Stimulated activated CD8-positive, alpha-beta memory T cell treated with anti-CD3 and anti-CD28 coated beads, Interleukin-4, amount 100 ng/mL, for 48 hours (primary cell): ENCODE measurements at regions not wholly inside any gene's neighbourhood (a gene's known extent, or its start where the extent isn't known, plus 50 kb on each side); places are given as distances from the start of the nearest gene placed in this dataset.
"Not testable (repeated sequence)": the region's sequence is repeated elsewhere in the genome, so short reads cannot be mapped to it uniquely, and the experiment has no call there.

Experiments
- DNase-seq: peaks from one replicate; pipeline ENCODE4 v3.0.0-alpha.2; 2020

DNA sequence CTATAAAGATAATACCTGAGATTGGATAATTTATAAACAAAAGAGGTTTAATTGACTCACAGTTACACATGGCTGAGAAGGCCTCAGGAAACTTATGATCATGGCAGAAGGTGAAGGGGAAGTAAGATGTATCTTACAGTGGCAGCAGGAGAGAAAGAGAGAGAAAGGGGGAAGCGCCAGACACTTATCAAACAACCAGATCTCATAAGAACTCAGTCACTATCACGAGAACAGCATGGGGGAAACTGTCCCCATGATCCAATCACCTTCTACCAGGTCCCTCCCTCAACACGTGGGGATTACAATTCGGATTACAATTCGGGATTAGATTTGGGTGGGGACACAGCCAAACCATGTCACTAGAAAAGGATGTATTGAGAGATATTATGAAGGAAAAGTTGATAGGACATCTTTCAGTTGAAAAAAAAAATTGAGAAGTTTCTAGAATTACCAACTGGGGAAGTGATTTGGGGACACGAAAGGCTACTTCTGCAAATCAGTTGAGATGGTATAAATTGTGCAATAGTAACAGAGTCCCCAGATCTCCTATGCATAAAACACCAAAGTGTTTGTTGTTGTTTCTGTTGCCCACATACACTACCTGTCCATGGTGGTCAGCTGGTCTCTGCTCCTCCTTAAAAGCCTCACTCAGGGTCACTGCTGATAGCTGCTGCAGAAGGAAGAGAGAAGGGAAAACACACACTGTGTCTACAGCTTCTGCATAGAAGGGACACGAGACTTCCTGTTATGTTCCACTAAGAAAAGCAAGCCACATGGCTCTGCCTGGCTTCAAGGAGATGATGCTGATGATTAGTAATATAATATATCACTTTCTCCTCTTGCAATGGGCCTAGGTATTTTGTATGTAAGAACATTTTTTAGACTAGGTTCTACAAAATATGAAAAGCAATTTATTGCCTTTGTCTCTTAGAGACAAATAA is 465.5 kb downstream of the PDZRN4 start:
- DNase-seq: no peak

- no peak for DNase-seq
These were observed 464.9 kb downstream of the PDZRN4 start for GRCh38 chr12:41652981-41653380.

- no peak for DNase-seq
These were observed 457.5 kb downstream of the PDZRN4 start for GRCh38 chr12:41645624-41646023.

GRCh38 chr12:41642808-41643207 is 454.7 kb downstream of the PDZRN4 start:
- not testable (repeated sequence) for DNase-seq

DNA sequence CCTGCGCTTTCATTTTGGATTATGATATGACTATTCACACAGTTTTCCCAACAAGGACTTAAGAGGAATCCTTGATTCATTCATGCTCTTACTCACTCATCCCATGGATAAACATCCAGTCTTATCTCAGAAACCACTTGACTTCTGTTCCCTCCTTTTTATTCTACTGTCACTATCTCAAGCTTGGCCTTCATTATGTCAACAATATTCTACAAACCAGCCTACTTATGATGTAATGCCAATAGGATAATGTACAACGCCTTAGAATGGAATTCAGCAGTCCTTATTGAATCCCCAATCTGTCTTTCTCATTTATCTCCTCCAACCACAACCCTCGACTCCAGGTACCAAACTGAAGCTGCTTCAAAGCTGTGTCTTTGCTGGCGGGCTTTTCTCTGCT is 448.5 kb downstream of the PDZRN4 start:
- DNase-seq: no peak

- DNase-seq: no peak
These were observed 447.7 kb downstream of the PDZRN4 start for GRCh38 chr12:41635626-41636364.

GRCh38 chr12:41634091-41634490 is 446.0 kb downstream of the PDZRN4 start:
- DNase-seq: no peak

GRCh38 chr12:41629611-41630010 is 441.5 kb downstream of the PDZRN4 start:
- DNase-seq: no peak

DNA sequence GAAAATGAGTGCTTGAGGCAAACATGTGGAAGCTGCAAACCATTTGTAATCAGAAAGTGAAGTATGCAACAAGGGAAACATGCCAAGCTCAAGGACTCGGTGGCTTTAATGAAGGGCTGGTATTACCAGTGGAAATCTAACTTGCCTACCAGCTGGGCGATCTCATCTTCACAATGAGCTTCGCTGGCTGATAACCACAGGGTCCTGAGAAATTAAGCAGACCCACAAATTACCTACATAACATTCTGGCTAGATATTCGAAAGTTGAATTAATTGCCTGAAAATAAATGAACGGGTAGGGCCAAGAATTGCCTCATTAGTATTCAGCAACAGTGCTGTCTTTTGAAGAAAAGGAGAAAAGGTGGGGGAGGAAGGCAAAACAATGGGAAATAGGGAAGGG is 439.4 kb downstream of the PDZRN4 start:
- no peak for DNase-seq

- DNase-seq: no peak
These were observed 436.5 kb downstream of the PDZRN4 start for GRCh38 chr12:41624571-41624970.
